Dendritic cell treated with granulocyte-macrophage colony-stimulating factor and Interleukin-4, amounts not matched to agents 40 ng/mL and 50 ng/mL, for 4 days (primary cell): ENCODE measurements at regions not wholly inside any gene's neighbourhood (a gene's known extent, or its start where the extent isn't known, plus 50 kb on each side); places are given as distances from the start of the nearest gene placed in this dataset.

Experiments
- H3K27ac Mint-ChIP-seq: one replicate; pipeline ENCODE4 v1.8.0; 2022; ENCODE audit warnings: mild to moderate bottlenecking, mixed read lengths
- H3K27me3 Mint-ChIP-seq: one replicate; pipeline ENCODE4 v1.8.0; 2022; ENCODE audit warnings: mild to moderate bottlenecking, mixed read lengths
- H3K36me3 Mint-ChIP-seq: one replicate; pipeline ENCODE4 v1.8.0; 2022; ENCODE audit warnings: low read depth, mixed read lengths
- H3K4me1 Mint-ChIP-seq: one replicate; pipeline ENCODE4 v1.8.0; 2022; ENCODE audit warnings: low read depth, mixed read lengths
- H3K4me3 Mint-ChIP-seq: one replicate; pipeline ENCODE4 v1.8.0; 2022; ENCODE audit warnings: mild to moderate bottlenecking, moderate library complexity, mixed read lengths
- H3K9me3 Mint-ChIP-seq: one replicate; pipeline ENCODE4 v1.8.0; 2022; ENCODE audit warnings: mixed read lengths
- intact Hi-C: fragments of 100-400 bp; cut with micrococcal nuclease; formaldehyde crosslinking; loops from one replicate; pipeline ENCODE4 v1.15.0; 2022

DNA sequence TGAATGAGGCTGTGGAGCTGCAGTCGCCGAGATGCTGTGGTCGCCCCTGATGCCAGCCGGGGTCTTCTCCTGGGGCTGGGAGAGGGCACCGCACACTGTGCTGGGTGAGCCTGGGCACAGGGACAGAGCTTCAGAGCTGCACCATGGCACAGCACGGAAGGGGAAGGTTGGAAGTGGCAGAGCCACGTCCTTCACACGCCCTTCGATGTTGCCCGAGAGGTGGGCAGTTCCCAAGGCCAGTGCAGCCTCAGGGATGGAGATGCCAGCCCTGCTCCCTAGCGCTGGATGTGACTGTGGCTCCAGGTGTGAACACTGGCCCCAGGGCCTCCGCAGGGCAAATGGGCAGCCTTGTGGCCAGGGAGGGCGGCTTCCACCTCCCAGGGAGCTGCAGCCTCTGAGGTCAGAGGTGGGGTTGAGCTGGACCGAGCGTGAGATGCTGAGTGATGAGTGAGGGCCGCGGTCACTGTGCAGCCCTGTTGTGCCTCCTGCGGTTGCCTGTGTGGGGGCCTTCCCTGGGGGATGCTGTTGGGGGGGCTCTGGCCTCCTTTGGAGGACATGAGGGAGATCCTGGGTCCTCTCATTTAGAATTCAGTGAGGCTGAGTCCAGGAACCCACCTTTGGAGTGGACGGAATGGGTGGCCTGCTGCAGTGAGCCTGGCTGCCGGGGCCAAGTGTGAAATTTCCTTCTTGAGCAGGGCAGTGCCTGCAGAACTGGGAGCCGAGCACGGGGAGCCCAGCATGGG, 1090.0 kb downstream of the BRD1 start:
- H3K27ac Mint-ChIP-seq, result no peak overlapping the region
- no peaks in the 10 kb centered on the region for H3K4me1 Mint-ChIP-seq
- intact Hi-C loops, result no loop called here
- no peaks in the 10 kb centered on the region for H3K27me3 Mint-ChIP-seq
- no peaks in the 10 kb centered on the region for H3K36me3 Mint-ChIP-seq
- no peak overlapping the region for H3K4me3 Mint-ChIP-seq
- peaks cover 43% of the 10 kb centered on the region for H3K9me3 Mint-ChIP-seq

- Mint-ChIP-seq H3K27me3 (no peaks in the 10 kb centered on the region), H3K27ac (no peak overlapping the region), H3K36me3 (no peaks in the 10 kb centered on the region), H3K4me1 (no peaks in the 10 kb centered on the region), H3K4me3 (no peak overlapping the region), H3K9me3 (peaks cover 35% of the 10 kb centered on the region)
- intact Hi-C loops, result no loop called here
Measured at GRCh38 chr22:48736593-48737460, 1090.8 kb downstream of the BRD1 start.

GRCh38 chr22:48734961-48735360, 1092.7 kb downstream of the BRD1 start:
- H3K4me3 Mint-ChIP-seq, result no peak overlapping the region
- H3K27ac Mint-ChIP-seq, result no peak overlapping the region
- H3K27me3 Mint-ChIP-seq, result no peaks in the 10 kb centered on the region
- peaks cover 24% of the 10 kb centered on the region for H3K9me3 Mint-ChIP-seq
- no peaks in the 10 kb centered on the region for H3K4me1 Mint-ChIP-seq
- H3K36me3 Mint-ChIP-seq, result no peaks in the 10 kb centered on the region
- intact Hi-C loops, result no loop called here

- Mint-ChIP-seq H3K27ac (no peak overlapping the region), H3K36me3 (no peaks in the 10 kb centered on the region), H3K4me3 (no peak overlapping the region), H3K9me3 (peaks cover 19% of the 10 kb centered on the region), H3K27me3 (no peaks in the 10 kb centered on the region), H3K4me1 (no peaks in the 10 kb centered on the region)
- intact Hi-C loops, result no loop called here
Measured at GRCh38 chr22:48734359-48734758, 1093.3 kb downstream of the BRD1 start.

DNA sequence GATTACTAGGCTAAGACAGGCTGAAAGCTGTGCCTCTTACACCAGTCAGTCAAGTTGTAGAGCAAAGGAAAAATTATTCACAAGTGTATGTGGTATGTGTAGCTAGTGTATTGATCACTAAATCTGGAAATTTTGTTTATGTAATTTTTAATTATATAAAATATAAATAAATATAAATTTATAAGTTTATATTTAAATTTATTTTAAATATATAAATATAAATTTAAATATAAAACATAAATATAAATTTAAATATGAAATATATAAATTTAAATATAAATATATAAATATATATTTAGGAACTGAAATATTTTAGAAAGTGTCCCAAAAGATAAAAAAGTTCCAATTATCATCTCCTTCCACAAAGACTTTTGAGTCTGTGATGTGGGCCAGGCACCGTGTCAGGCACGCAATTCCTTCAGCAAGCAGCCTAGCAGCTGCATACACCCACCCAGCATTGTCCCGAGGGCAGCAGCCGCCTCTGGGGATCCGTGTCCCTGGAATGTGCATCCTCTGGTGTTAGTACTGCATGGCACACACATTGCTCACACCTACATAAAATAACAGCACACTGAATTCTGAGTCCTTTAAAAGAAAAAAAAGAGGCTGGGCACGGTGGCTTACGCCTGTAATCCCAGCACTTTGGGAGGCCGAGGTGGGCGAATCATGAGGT, 1098.0 kb downstream of the BRD1 start:
- intact Hi-C loops, result no loop called here
- no peak overlapping the region for H3K27ac Mint-ChIP-seq
- no peaks in the 10 kb centered on the region for H3K36me3 Mint-ChIP-seq
- H3K4me3 Mint-ChIP-seq, result no peak overlapping the region
- no peaks in the 10 kb centered on the region for H3K27me3 Mint-ChIP-seq
- no peaks in the 10 kb centered on the region for H3K4me1 Mint-ChIP-seq
- H3K9me3 Mint-ChIP-seq, result peaks cover 32% of the 10 kb centered on the region

DNA sequence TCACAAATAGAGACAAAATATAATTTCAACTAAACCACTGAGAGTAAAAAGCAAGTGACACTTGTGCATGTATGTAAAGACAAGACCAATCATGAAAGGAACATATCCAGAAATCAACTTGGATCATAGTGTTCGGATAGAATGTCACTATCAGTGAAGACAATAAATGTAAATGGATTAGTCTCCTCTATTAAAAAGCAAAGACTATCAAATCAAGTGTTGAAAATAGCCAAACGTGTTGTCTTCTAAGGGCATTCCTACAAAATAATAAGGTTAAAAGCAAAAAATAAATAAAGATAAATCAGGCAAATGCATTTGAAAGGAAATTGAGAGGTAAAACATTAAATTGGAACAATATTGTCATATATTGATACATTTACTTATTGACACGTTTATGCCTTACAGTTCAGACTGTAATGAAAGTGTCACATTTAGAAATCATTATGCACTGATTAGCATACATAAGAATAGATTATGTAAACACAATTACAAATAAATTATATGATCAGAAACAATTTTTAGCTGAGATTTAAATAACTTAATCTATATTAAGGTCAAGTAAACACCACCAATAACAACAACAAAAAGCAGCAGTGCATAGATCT, 1100.1 kb downstream of the BRD1 start:
- Mint-ChIP-seq H3K27me3 (no peaks in the 10 kb centered on the region), H3K9me3 (peaks cover 33% of the 10 kb centered on the region), H3K4me1 (no peaks in the 10 kb centered on the region), H3K27ac (no peak overlapping the region), H3K36me3 (no peaks in the 10 kb centered on the region), H3K4me3 (no peak overlapping the region)
- intact Hi-C loops, result no loop called here

DNA sequence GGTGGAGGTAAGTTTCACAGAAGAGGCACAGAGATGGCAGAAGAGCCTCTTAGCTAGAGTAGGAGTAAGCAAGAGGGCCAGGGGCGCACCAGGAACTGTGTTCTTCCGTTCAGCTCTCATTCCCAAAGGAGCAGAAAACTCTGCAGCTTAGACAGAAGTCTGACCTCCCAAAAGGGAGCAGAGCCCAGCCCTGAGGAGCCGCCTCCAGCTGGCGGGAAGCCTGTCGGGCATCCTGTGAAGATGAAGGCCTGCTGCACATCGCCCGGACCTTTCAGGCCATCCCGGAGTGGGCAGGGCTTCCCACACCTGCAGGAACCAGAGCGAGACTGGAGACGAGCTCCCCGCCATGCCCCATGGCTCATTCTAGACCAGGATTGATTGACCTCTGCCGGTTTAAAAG, 1102.8 kb downstream of the BRD1 start:
- Mint-ChIP-seq H3K27ac (no peak overlapping the region), H3K4me1 (no peaks in the 10 kb centered on the region), H3K36me3 (no peaks in the 10 kb centered on the region), H3K9me3 (peaks cover 33% of the 10 kb centered on the region), H3K27me3 (no peaks in the 10 kb centered on the region), H3K4me3 (no peak overlapping the region)
- intact Hi-C loops, result no loop called here

GRCh38 chr22:48722661-48723060, 1105.0 kb downstream of the BRD1 start:
- Mint-ChIP-seq H3K4me1 (no peaks in the 10 kb centered on the region), H3K9me3 (peaks cover 33% of the 10 kb centered on the region), H3K36me3 (no peaks in the 10 kb centered on the region), H3K27me3 (no peaks in the 10 kb centered on the region), H3K4me3 (no peak overlapping the region), H3K27ac (no peak overlapping the region)
- intact Hi-C loops, result no loop called here

- intact Hi-C loops, result no loop called here
- Mint-ChIP-seq H3K9me3 (peaks cover 20% of the 10 kb centered on the region), H3K4me3 (no peak overlapping the region), H3K36me3 (no peaks in the 10 kb centered on the region), H3K27ac (no peak overlapping the region), H3K4me1 (no peaks in the 10 kb centered on the region), H3K27me3 (no peaks in the 10 kb centered on the region)
Measured at GRCh38 chr22:48721395-48721669, 1106.3 kb downstream of the BRD1 start.

DNA sequence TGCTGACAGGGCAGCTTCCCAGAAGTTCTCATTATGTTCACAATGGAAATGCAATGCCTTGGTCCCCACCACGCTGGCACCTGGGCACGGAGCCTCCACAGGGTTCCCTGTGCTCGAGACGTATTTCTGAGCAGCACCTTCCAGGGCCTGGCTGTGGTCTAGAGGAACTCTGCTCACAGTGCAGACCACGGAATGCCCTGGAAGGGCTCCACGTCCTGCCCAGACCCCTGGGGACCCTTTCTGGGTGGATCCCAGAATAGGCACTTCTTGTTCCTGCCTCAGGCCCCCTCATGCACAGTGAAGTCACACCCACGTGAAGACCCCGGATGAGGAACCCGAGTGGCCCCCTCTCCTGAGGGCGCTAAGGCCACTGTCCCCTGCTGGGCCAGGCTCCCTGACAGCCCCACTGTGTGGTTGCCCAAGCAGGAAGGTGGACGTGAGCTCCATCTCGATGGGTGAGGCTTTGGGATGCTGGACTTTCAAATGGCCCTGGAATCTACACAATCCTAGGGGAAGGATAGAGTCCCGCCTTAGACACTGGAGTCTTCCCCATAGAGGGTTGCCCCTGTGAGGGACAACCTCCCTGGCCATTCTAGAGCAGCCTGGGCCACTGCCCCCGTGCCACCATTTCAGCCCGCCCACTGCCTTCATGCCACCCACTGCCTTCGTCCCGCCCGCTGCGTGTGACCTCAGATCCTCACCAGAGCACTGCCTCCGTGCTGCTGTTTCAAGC, 1106.8 kb downstream of the BRD1 start:
- intact Hi-C loops, result no loop called here
- H3K9me3 Mint-ChIP-seq, result peaks cover 15% of the 10 kb centered on the region
- no peaks in the 10 kb centered on the region for H3K27me3 Mint-ChIP-seq
- no peaks in the 10 kb centered on the region for H3K4me1 Mint-ChIP-seq
- H3K4me3 Mint-ChIP-seq, result no peak overlapping the region
- H3K36me3 Mint-ChIP-seq, result no peaks in the 10 kb centered on the region
- no peak overlapping the region for H3K27ac Mint-ChIP-seq

DNA sequence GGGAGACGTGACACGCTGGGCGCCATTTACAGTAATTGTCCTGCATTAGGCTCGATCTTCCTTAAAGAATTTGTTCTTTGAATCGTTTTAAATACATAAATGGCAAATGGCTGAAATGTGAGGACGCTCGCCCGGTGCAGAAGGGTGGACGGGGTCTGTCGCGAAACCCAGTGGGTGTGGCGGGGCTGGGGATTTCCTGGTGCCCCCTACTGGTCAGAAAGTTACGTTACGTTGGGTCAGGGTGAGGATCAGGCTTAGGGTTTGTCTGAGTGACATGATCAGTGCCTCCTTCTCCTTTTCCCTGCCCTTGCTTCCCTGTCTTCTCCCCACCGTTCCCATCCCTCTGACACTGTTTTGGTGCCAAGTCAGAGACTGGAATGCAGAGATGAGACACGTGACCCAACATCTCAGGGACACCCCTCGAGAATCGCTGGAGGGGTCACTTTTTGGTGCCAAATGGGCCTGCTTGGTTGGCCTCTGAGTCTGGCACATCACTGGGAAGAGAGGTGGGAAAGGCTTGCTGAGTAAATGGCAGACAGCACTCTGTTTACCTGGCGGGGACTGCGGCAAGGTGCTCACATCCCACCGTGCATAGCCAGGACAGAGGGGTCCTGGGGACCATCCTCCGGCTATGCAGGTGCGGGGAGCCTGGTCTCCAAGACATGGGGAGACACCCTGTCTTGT, 1107.6 kb downstream of the BRD1 start:
- Mint-ChIP-seq H3K27ac (no peak overlapping the region), H3K36me3 (no peaks in the 10 kb centered on the region), H3K27me3 (no peaks in the 10 kb centered on the region), H3K9me3 (peaks cover 9% of the 10 kb centered on the region), H3K4me3 (no peak overlapping the region), H3K4me1 (no peaks in the 10 kb centered on the region)
- intact Hi-C loops, result no loop called here

DNA sequence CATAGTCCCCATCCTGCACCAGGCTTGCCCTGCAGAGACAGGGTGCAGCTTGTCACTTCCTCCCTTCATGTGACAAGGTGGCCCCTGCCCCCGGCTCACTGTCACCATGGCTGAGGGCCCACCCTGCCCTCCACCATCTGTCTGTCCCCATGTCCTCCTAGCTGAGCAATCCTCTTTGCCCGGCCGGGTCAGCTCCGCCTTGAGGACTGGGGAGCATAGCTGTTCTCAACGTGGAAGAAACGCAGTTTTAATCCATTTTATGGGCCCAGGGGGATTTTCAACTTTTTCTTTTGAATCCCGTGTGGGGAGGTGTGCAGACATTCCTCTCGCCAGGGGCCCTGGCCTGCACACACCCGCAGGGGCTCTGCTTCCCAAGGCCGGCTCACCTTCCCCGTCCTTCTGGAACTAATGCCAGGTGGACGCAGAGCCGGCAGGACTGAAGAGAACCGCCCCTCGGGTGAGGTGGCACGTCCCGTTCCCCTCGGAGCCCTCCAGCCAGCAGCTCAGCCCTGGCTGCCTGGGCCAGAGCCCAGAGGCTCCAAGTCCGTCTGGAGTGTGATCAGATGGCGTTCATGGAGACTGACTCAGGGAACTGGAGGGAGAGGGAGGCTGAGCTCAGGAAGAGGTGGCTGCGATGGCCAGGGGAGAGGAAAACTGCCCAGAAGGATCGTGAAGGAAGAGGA, 1108.7 kb downstream of the BRD1 start:
- H3K4me3 Mint-ChIP-seq, result no peak overlapping the region
- no peaks in the 10 kb centered on the region for H3K36me3 Mint-ChIP-seq
- no peaks in the 10 kb centered on the region for H3K27me3 Mint-ChIP-seq
- intact Hi-C loops, result no loop called here
- no peak overlapping the region for H3K27ac Mint-ChIP-seq
- H3K9me3 Mint-ChIP-seq, result peaks cover 1% of the 10 kb centered on the region
- H3K4me1 Mint-ChIP-seq, result no peaks in the 10 kb centered on the region
